Adrenal gland (tissue), 5 donors: ENCODE measurements at regions not wholly inside any gene's neighbourhood (a gene's known extent, or its start where the extent isn't known, plus 50 kb on each side); places are given as distances from the start of the nearest gene placed in this dataset.

Experiments used
- CTCF ChIP-seq, 6 experiments: fragments of 450-650 bp in 4 of 6; fragments of 200-600 bp in 2 of 6; sonication (generic) in 1 of 6; IDR thresholded peaks; 1 replicate in 5 of 6; 2 replicates in 1 of 6; pipeline versions ENCODE4 v1.5.1 to v1.8.0; 2016 to 2021; ENCODE audit warnings: antibody characterized with exemption in 6 of 6, mild to moderate bottlenecking in 2 of 6, moderate library complexity in 1 of 6
- POLR2A ChIP-seq, 2 donors: fragments of 450-650 bp; IDR thresholded peaks; one replicate each; pipeline ENCODE4 v1.6.1; 2017; ENCODE audit warnings: antibody characterized with exemption in 2 of 2, mild to moderate bottlenecking in 2 of 2, moderate library complexity in 1 of 2
- donor health status: DM: no; HTN: no; CAD: no.

GRCh38 chr1:232259333-232259732, 370.6 kb downstream of the SIPA1L2 start:
- no peak for TF ChIP-seq CTCF (IDR thresholded peaks at IDR 0.05)
- no peak for TF ChIP-seq POLR2A (IDR thresholded peaks at IDR 0.05)
